ENCODE measurements at regions not wholly inside any gene's neighbourhood (a gene's known extent, or its start where the extent isn't known, plus 50 kb on each side); places are given as distances from the start of the nearest gene placed in this dataset.

DNA sequence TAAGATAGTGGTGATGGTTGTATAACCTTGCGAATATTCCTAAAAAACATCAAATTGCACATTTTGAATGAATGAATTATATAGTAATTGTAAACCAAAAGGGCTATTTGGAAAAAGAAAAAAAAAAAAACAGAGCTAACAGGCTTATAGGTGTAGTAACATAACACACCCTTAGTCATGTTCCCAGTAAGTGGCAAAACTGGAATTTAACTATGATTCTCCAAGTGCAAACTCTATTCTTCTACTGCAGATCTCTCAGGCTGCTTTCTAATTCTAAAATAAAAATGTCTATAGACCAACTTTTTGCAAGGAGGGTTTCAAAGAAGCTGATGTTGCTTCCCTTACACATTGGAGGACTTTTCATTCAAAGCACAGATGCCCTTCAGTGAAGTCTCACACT lies 293.2 kb upstream of the MON1B start:
- TF ChIP-seq, protein P1, sequence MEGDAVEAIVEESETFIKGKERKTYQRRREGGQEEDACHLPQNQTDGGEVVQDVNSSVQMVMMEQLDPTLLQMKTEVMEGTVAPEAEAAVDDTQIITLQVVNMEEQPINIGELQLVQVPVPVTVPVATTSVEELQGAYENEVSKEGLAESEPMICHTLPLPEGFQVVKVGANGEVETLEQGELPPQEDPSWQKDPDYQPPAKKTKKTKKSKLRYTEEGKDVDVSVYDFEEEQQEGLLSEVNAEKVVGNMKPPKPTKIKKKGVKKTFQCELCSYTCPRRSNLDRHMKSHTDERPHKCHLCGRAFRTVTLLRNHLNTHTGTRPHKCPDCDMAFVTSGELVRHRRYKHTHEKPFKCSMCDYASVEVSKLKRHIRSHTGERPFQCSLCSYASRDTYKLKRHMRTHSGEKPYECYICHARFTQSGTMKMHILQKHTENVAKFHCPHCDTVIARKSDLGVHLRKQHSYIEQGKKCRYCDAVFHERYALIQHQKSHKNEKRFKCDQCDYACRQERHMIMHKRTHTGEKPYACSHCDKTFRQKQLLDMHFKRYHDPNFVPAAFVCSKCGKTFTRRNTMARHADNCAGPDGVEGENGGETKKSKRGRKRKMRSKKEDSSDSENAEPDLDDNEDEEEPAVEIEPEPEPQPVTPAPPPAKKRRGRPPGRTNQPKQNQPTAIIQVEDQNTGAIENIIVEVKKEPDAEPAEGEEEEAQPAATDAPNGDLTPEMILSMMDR (IDR thresholded peaks at IDR 0.05), result no peak
- TF ChIP-seq EP300 (IDR thresholded peaks at IDR 0.05) (no peak), POLR2A (IDR thresholded peaks at IDR 0.05; ENCODE audit: low read depth) (no peak), POLR2AphosphoS5 (IDR thresholded peaks at IDR 0.05) (no peak)
